ENCODE measurements at regions not wholly inside any gene's neighbourhood (a gene's known extent, or its start where the extent isn't known, plus 50 kb on each side); places are given as distances from the start of the nearest gene placed in this dataset.

DNA sequence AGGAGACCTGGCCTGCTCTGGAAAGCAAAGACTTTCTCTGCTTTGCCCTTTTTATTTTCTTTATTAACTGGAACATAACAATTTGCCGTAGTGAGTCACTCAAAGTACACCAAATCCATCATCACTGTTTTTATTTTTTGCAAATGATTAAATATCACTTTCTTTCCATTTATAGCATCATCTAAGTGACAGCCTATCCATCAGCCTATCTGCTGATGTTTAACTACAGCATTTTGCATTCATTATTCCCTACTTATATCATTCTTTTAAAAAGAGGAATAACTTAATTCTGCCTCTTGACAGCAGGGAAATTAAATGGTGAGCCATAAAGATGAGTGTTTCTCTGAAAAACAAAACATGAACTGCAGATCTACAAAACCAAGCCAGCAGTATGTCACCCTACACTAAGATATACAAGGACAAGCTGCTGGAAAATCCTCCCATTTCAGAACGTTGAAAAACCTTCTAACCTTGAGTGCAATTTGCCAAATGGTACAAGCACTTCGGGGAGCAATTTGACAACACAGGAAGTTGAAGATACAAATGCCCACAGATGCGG lies 821.3 kb upstream of the TMEM132C start:
- no peak overlapping the region for H3K4me3 ChIP-seq
- WGBS, 10 experiments: 15 to 73% (median 57%) methylated on average over 1 to 4 of the region's 4 CpGs
- ATAC-seq (replicated peaks in 6 of 8): peak in 3 of 8 experiments; percentile 17 to 77 (median 74)
- H3K27ac ChIP-seq: no peak overlapping the region
- in situ Hi-C loops (cut with MboI; ENCODE audit: low pct_unique_long_range_greater_than_20kb in 2 of 9, low sequenced_read_pairs in 9 of 9, unreplicated experiment in 9 of 9): no loop called here
- H3K4me1 ChIP-seq (replicated peaks in 1 of 2): peaks cover 0 to 5% of the 10 kb centered on the region in 2 donors

DNA sequence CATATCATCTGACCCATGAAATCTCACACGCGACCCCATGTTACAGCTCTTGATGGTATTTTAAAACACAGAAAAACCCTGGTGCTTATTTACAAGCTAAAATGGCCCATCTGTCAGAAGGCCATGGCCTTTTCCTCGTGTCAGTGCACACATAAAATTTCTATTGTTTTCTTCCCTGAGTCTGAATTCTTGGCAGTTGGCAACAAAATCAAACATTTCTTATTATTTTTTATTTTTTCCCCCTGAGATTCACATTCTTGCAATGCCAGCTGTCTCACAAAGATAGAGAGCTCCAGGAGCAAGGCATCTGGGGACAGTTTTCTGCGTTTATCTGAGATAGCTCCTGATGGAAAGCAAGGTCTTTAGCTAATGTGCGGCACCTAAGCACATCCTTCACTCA lies 818.1 kb upstream of the TMEM132C start:
- no peak for ATAC-seq (replicated peaks in 6 of 8)
- peaks cover 0 to 5% of the 10 kb centered on the region in 2 donors for H3K4me1 ChIP-seq (replicated peaks in 1 of 2)
- no peak overlapping the region for H3K4me3 ChIP-seq
- WGBS, 10 experiments: 0 to 100% (median 63%) methylated on average over 1 to 5 of the region's 5 CpGs
- H3K27ac ChIP-seq: no peak overlapping the region
- in situ Hi-C loops (cut with MboI; ENCODE audit: low pct_unique_long_range_greater_than_20kb in 2 of 9, low sequenced_read_pairs in 9 of 9, unreplicated experiment in 9 of 9): no loop called here

DNA sequence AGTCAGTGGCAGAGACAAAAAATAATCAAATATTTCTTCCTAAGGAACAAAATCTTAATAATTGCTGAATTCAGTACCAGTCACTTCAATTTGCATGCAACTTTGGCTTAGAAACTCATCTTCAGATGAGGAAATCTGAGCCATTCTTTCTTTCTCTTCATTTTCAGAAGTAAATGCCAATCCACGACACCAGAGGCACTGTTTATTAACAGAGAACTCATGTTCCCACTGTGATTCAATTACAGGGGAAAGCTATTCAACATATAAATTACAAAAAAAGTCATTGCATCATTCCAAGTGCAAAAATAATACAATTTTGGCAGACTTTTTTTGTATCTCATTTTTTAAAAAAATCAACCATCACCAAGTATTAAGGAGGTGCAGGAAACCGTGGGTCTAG lies 816.1 kb upstream of the TMEM132C start:
- ATAC-seq (replicated peaks in 6 of 8): no peak
- in situ Hi-C loops (cut with MboI; ENCODE audit: low pct_unique_long_range_greater_than_20kb in 2 of 9, low sequenced_read_pairs in 9 of 9, unreplicated experiment in 9 of 9): no loop called here
- 0 to 79% (median 17%) methylated on average over 1 to 2 of the region's 2 CpGs; no CpG with 5 or more reads in 1 of the 10 experiments for WGBS, 10 experiments

DNA sequence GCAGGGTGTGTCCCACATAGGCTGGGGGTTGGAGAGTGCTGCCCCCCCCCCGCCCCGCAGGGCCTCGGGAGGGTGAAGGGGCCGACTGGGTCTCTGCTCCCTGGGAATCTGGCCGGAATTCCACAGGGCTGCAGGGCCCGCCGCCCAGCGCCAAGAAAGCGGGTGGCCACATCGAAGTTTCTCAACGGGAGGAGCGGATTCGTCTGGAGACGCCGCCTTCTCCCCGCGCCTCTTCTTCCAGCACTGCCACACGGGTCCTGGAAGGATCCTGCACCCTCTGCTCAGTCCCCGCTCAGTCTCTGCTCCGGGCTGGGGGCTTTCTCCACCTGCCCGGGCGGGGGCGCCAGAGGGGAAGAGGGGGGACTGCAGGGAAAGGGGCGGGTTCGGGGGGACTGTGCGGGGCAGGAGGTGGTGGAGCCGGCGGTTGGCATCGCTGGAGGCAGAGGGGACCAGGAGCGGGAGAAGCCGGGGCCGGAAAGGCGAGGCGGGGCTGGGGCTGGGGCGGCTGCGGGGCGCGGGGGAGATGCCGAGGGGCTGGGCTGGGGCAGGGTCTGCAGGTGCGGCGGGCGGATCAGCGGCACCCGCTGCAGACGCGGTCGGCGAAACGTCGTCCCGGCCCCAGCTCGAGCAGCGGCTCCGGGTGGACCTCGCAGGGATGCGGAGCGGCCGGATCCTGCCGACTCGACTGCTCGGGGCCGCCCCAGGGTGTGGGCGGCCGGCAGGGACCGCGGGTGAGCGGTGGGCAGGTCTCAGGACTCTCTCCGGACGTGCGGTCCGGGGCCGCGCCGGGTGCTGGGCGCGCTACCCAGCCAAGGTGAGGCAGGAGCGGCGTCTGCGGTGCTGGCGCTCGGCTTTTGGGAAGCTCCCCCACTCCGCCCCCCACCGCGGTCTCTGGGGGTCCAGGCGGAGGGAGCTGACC lies 811.4 kb upstream of the TMEM132C start:
- in situ Hi-C loops (cut with MboI; ENCODE audit: low pct_unique_long_range_greater_than_20kb in 2 of 9, low sequenced_read_pairs in 9 of 9, unreplicated experiment in 9 of 9): no loop called here
- 0 to 23% (median 4%) methylated on average over 1 to 14 of the region's 85 CpGs; no CpG with 5 or more reads in 6 of the 10 experiments for WGBS, 10 experiments
- Histone ChIP-seq H3K27ac (no peak overlapping the region), H3K4me1 (replicated peaks in 1 of 2) (no peaks in the 10 kb centered on the region), H3K4me3 (peak overlapping the region in 4 of 5 donors; percentile 5 to 27 (median 20))
- ATAC-seq (replicated peaks in 6 of 8): peak in 6 of 8 experiments; percentile 17 to 78 (median 70)

More for the DNA sequence above, 816.1 kb upstream of the TMEM132C start:
- Histone ChIP-seq H3K4me1 (replicated peaks in 1 of 2) (peaks cover 0 to 5% of the 10 kb centered on the region in 2 donors), H3K27ac (no peak overlapping the region), H3K4me3 (no peak overlapping the region)

DNA sequence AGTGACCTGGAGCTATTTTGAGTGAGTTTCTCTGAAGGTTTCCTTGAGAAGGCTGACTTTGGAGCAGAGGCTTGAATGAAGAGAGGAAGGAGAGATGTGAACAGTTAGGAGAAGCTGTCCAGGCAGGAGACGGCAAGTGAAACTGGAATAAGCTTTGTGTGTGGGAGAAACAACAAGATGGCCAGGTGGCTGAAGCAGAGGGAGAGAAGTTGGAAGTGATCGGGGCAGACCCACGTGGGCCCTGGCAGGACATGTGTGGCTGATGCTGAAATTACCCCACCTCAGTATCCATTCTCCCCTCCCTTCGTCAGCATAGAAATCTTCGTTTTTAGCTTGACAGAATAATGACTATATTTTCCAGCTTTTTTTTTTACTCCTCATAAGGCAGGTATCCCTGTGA lies 809.2 kb upstream of the TMEM132C start:
- in situ Hi-C loops (cut with MboI; ENCODE audit: low pct_unique_long_range_greater_than_20kb in 2 of 9, low sequenced_read_pairs in 9 of 9, unreplicated experiment in 9 of 9): no loop called here
- WGBS, 10 experiments: 62 to 100% (median 71%) methylated on average over 1 to 5 of the region's 5 CpGs; no CpG with 5 or more reads in 1 of the 10 experiments
- no peak for ATAC-seq (replicated peaks in 6 of 8)

DNA sequence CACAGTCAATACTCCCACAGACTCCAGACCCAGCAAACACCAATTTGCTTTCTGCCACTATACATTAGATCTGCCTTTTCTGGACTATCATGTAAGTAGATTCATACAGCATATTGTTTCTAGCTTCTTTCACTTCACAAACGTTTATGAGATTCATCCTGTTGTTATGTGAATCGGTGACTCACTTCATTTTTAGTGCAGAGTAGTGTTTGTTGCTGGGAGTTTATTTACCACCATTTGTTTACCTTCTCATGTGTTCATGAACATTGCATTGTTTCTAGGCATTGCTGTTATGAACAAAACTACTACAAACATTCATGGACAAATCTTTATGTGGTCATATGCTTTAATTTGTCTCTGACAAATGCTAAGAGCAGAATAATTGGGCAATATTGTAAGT lies 807.8 kb upstream of the TMEM132C start:
- WGBS, 10 experiments: 0 to 71% (median 50%) methylated on average over 1 to 2 of the region's 2 CpGs; no CpG with 5 or more reads in 1 of the 10 experiments
- Histone ChIP-seq H3K27ac (no peak overlapping the region), H3K4me3 (no peak overlapping the region), H3K4me1 (replicated peaks in 1 of 2) (no peaks in the 10 kb centered on the region)
- in situ Hi-C loops (cut with MboI; ENCODE audit: low pct_unique_long_range_greater_than_20kb in 2 of 9, low sequenced_read_pairs in 9 of 9, unreplicated experiment in 9 of 9): no loop called here
- ATAC-seq (replicated peaks in 6 of 8): no peak

More for the DNA sequence above, 809.2 kb upstream of the TMEM132C start:
- H3K4me1 ChIP-seq (replicated peaks in 1 of 2): no peaks in the 10 kb centered on the region
- no peak overlapping the region for H3K27ac ChIP-seq
- no peak overlapping the region for H3K4me3 ChIP-seq

DNA sequence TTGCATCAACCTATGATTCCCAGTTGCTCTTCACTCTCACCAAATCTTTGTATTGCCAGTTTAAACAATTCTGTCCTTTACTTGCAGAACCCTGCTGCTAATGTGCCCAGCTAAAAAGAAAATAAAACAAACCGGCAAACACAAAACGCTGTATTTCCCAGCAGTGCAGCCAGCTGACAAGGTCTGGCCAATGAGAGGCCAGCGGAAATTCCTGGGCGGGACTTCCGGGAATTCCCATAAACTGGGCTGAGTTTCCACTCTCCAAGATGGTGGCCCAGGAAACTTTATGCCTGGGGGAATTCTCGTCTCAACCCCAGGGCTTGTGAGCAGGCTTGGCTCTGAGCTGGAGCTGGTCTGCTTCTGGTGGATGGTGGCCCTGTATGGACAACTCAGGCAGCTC lies 807.3 kb upstream of the TMEM132C start:
- Histone ChIP-seq H3K27ac (no peak overlapping the region), H3K4me3 (no peak overlapping the region), H3K4me1 (replicated peaks in 1 of 2) (no peaks in the 10 kb centered on the region)
- in situ Hi-C loops (cut with MboI; ENCODE audit: low pct_unique_long_range_greater_than_20kb in 2 of 9, low sequenced_read_pairs in 9 of 9, unreplicated experiment in 9 of 9): no loop called here
- 54 to 100% (median 94%) methylated on average over 3 to 6 of the region's 6 CpGs; no CpG with 5 or more reads in 6 of the 10 experiments for WGBS, 10 experiments
- ATAC-seq (replicated peaks in 6 of 8): no peak

DNA sequence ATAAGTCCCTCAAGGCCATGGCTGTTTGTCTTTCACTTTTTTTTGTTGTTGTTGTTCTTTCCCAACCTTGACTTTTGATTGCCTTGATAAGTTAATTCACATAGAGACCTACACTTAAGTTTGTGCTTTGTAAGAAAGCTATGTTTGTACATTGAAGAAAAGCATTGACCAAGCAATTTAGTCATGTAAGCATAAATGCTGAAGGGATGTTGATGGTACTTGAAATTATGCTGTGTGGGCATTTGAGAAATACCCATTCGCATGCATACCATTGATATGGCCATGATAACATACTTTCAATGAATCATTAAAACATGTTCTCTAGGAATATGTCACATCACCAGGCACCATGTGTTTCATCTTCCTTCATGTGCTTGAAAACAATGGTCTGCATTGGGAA lies 803.7 kb upstream of the TMEM132C start:
- no peaks in the 10 kb centered on the region for H3K4me1 ChIP-seq (replicated peaks in 1 of 2)
- in situ Hi-C loops (cut with MboI; ENCODE audit: low pct_unique_long_range_greater_than_20kb in 2 of 9, low sequenced_read_pairs in 9 of 9, unreplicated experiment in 9 of 9): no loop called here
- ATAC-seq (replicated peaks in 6 of 8): no peak
- 63 to 100% (median 84%) methylated on average over 1 of the region's 1 CpG; no CpG with 5 or more reads in 4 of the 10 experiments for whole genome bisulfite sequencing, 10 experiments
- no peak overlapping the region for H3K4me3 ChIP-seq
- H3K27ac ChIP-seq: no peak overlapping the region

DNA sequence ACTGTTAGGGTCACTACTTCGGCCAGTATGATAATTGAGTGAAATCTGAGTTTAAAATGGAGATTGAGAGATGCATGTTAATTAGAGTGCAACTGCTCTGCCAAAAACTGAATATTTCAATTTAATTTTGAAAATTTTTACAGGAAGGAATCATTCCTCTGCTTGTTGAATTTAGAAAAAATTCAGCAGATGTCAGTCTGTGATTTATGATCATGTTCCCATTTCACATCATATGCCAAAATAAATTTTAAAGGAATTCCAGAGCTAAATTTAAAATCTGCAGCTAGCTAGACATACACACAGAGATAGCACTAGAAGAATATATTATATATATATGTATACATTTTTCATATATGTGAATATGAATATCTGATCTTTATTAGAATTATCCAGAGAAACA lies 797.6 kb upstream of the TMEM132C start:
- in situ Hi-C loops (cut with MboI; ENCODE audit: low pct_unique_long_range_greater_than_20kb in 2 of 9, low sequenced_read_pairs in 9 of 9, unreplicated experiment in 9 of 9): no loop called here
- peak in 1 of 8 experiments; percentile 39 for ATAC-seq (replicated peaks in 6 of 8)
- 56 to 100% (median 84%) methylated on average over 1 of the region's 1 CpG; no CpG with 5 or more reads in 2 of the 10 experiments for WGBS, 10 experiments

DNA sequence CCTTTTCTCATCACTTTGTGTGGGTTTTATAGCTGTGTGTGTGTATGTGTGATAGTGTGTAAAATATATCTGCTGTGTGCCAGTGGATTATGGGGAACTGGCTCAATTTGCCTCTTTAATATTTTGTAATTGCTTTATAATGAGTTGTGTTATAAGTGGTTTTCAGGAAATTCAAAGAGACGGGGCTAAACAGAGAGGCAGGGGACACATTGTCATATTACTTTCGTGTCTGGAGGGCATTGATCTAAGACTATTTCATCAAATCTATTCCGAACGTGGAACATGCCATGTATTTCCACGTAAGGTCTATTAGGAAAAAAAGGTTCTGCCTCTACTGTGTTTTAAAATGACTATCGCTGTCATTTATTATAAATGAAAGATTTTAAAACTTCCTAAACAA lies 793.2 kb upstream of the TMEM132C start:
- Histone ChIP-seq H3K27ac (no peak overlapping the region), H3K4me1 (replicated peaks in 1 of 2) (no peaks in the 10 kb centered on the region), H3K4me3 (no peak overlapping the region)
- 55 to 91% (median 80%) methylated on average over 1 to 6 of the region's 6 CpGs for WGBS, 10 experiments
- in situ Hi-C loops (cut with MboI; ENCODE audit: low pct_unique_long_range_greater_than_20kb in 2 of 9, low sequenced_read_pairs in 9 of 9, unreplicated experiment in 9 of 9): no loop called here
- no peak for ATAC-seq (replicated peaks in 6 of 8)

More for the DNA sequence above, 797.6 kb upstream of the TMEM132C start:
- H3K27ac ChIP-seq: no peak overlapping the region
- H3K4me3 ChIP-seq: no peak overlapping the region
- no peaks in the 10 kb centered on the region for H3K4me1 ChIP-seq (replicated peaks in 1 of 2)

DNA sequence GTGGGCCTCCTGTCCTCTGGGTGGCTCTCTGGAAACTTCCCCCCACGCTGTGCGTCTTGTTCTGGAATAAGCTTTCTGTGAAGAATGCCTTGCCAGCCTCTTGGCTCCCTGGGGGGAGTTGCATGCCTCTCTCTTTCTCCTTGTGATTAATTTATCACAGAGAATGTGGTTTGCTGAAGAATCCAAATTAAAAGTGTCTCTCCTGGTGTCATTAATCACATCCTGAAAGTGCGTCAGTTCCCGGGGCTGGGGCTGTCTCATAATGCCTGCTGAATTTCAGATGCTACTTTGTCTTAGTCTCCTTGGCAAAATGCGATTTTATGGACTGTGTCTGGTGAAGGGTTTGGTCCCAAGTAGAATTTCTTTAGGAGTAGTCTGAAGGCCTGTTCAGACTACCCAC lies 787.7 kb upstream of the TMEM132C start:
- peaks cover 0 to 5% of the 10 kb centered on the region in 2 donors for H3K4me1 ChIP-seq (replicated peaks in 1 of 2)
- H3K4me3 ChIP-seq: no peak overlapping the region
- 25 to 100% (median 47%) methylated on average over 1 to 4 of the region's 5 CpGs; no CpG with 5 or more reads in 2 of the 10 experiments for WGBS, 10 experiments
- H3K27ac ChIP-seq: no peak overlapping the region
- in situ Hi-C loops (cut with MboI; ENCODE audit: low pct_unique_long_range_greater_than_20kb in 2 of 9, low sequenced_read_pairs in 9 of 9, unreplicated experiment in 9 of 9): no loop called here
- ATAC-seq (replicated peaks in 6 of 8): peak in 1 of 8 experiments; percentile 37

DNA sequence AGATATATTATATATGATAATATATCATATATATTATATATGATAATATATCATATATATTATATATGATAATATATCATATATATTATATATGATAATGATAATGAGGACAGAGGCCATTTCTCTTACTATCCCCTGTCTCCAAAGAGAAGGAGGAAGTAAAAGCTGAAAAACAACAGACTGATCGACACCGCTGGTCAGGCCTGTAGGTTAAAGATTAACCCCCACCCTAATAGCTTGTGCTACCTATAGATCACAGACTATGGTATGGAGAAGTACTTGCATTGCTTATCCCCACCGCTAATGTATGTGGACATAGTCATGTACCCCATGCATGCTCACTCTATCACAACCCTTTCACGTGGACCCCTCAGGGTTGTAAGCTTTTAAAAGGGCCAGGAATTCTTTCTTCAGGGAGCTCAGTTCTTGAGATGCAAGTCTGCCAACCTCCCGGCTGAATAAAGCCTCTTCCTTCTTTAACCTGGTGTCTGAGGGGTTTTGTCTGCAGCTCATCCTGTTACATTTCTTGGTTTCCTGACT lies 786.1 kb upstream of the TMEM132C start:
- 73 to 100% (median 87%) methylated on average over 1 to 2 of the region's 5 CpGs; no CpG with 5 or more reads in 4 of the 10 experiments for WGBS, 10 experiments
- in situ Hi-C loops (cut with MboI; ENCODE audit: low pct_unique_long_range_greater_than_20kb in 2 of 9, low sequenced_read_pairs in 9 of 9, unreplicated experiment in 9 of 9): loop anchor here in 1 of 9 experiments (10.0 kb wide), 1 partner anchor 194 kb away; no protein-coding TSS in a partner anchor
- no peak for ATAC-seq (replicated peaks in 6 of 8)

DNA sequence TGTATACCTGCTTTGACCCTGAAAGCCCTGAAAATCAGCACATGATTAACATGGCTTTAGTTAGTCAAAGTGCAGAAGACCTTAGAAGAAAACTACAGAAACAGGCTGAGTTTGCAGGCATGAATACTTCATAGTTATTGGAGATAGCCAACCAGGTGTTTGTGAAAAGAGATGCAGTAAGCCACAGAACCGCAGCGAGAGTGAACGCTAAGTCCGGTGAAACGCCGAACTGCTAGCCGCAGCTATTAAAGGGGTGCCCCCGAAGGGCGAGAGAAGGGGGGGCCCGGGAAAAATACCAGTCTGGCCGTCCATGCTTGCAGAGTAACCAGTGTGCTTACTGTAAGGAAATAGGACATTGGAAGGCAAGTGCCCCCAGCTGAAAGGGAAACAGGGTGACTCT lies 784.0 kb upstream of the TMEM132C start:
- Histone ChIP-seq H3K4me1 (replicated peaks in 1 of 2) (peaks cover 0 to 5% of the 10 kb centered on the region in 2 donors), H3K4me3 (no peak overlapping the region), H3K27ac (no peak overlapping the region)
- in situ Hi-C loops (cut with MboI; ENCODE audit: low pct_unique_long_range_greater_than_20kb in 2 of 9, low sequenced_read_pairs in 9 of 9, unreplicated experiment in 9 of 9): loop anchor here in 1 of 9 experiments (10.0 kb wide), 1 partner anchor 192 kb away; no protein-coding TSS in a partner anchor
- no peak for ATAC-seq (replicated peaks in 6 of 8)
- 60 to 89% (median 87%) methylated on average over 4 to 9 of the region's 11 CpGs; no CpG with 5 or more reads in 7 of the 10 experiments for WGBS, 10 experiments

More for the DNA sequence above, 786.1 kb upstream of the TMEM132C start:
- peaks cover 0 to 5% of the 10 kb centered on the region in 2 donors for H3K4me1 ChIP-seq (replicated peaks in 1 of 2)
- H3K27ac ChIP-seq: no peak overlapping the region
- H3K4me3 ChIP-seq: no peak overlapping the region

Data from motor neuron (in vitro differentiated cells).